Neuronal stem cell (in vitro differentiated cells): ENCODE measurements at regions not wholly inside any gene's neighbourhood (a gene's known extent, or its start where the extent isn't known, plus 50 kb on each side); places are given as distances from the start of the nearest gene placed in this dataset.
A peak's percentile ranks its signal among the peaks of the same experiment; 100 is the strongest.

Experiments
- DNase-seq: peaks from one replicate; pipeline ENCODE4 v3.0.0-alpha.2; 2013; ENCODE audit warnings: low spot score
- H2AFZ ChIP-seq: one replicate; pipeline ENCODE4 v1.6.1; 2013; ENCODE audit warnings: mild to moderate bottlenecking, low read length, inconsistent platforms
- H2AK5ac ChIP-seq: 2 replicates; pipeline ENCODE4 v1.6.1; 2013; ENCODE audit warnings: low read depth, mild to moderate bottlenecking, inconsistent platforms, low read length, moderate library complexity, mixed read lengths
- H2BK120ac ChIP-seq: 2 replicates; pipeline ENCODE4 v1.6.1; 2013; ENCODE audit warnings: low read depth, mild to moderate bottlenecking, inconsistent platforms, low read length, moderate library complexity, mixed read lengths
- H2BK12ac ChIP-seq: one replicate; pipeline ENCODE4 v1.6.1; 2013; ENCODE audit warnings: low read length, inconsistent platforms
- H2BK15ac ChIP-seq: 2 replicates; pipeline ENCODE4 v1.6.1; 2013; ENCODE audit warnings: mild to moderate bottlenecking, low read length, inconsistent platforms, mixed read lengths
- H2BK5ac ChIP-seq: one replicate; pipeline ENCODE4 v1.6.1; 2013; ENCODE audit warnings: inconsistent platforms, mild to moderate bottlenecking, low read length, moderate library complexity
- H3K14ac ChIP-seq: one replicate; pipeline ENCODE4 v1.6.1; 2013; ENCODE audit warnings: low read length, inconsistent platforms
- H3K18ac ChIP-seq: 2 replicates; pipeline ENCODE4 v1.6.1; 2013; ENCODE audit warnings: low read length, inconsistent platforms
- H3K23ac ChIP-seq: 2 replicates; pipeline ENCODE4 v1.6.1; 2013; ENCODE audit warnings: low read depth, mild to moderate bottlenecking, mixed read lengths, low read length, inconsistent platforms; ENCODE audit not compliant: poor library complexity
- H3K27ac ChIP-seq: replicated peaks from 3 replicates; pipeline ENCODE4 v1.5.1; 2013; ENCODE audit warnings: low read length, inconsistent platforms
- H3K27me3 ChIP-seq, 3 experiments: 2 replicates each; pipeline ENCODE4 v1.6.1; 2013; ENCODE audit warnings: low read length in 3 of 3, mild to moderate bottlenecking in 2 of 3, inconsistent platforms in 1 of 3, low read depth in 1 of 3, mixed read lengths in 1 of 3, moderate library complexity in 1 of 3; ENCODE audit not compliant: control insufficient read depth in 3 of 3, insufficient read depth in 3 of 3
- H3K36me3 ChIP-seq, 2 donors: replicated peaks in 1 of 2; 2 replicates each; pipeline ENCODE4 v1.6.1; 2013; ENCODE audit warnings: low read length in 2 of 2; ENCODE audit not compliant: control insufficient read depth in 2 of 2, insufficient read depth in 2 of 2
- H3K4ac ChIP-seq: 2 replicates; pipeline ENCODE4 v1.6.1; 2013; ENCODE audit warnings: inconsistent platforms, mild to moderate bottlenecking, low read length, moderate library complexity
- H3K4me1 ChIP-seq, 2 donors: 1 replicate in 1 of 2; 2 replicates in 1 of 2; pipeline ENCODE4 v1.6.1; 2013; ENCODE audit warnings: low read length in 2 of 2, low read depth in 1 of 2; ENCODE audit not compliant: control insufficient read depth in 2 of 2, insufficient read depth in 1 of 2
- H3K4me2 ChIP-seq: one replicate; pipeline ENCODE4 v1.6.1; 2013; ENCODE audit warnings: mild to moderate bottlenecking, low read length, inconsistent platforms; ENCODE audit not compliant: insufficient read depth, poor library complexity, severe bottlenecking
- H3K4me3 ChIP-seq, 2 donors: 2 replicates each; pipeline ENCODE4 v1.5.1; 2013; ENCODE audit warnings: low read length in 2 of 2, mild to moderate bottlenecking in 2 of 2, inconsistent platforms in 1 of 2, moderate library complexity in 1 of 2
- H3K79me1 ChIP-seq: one replicate; pipeline ENCODE4 v1.6.1; 2013; ENCODE audit warnings: low read depth, mild to moderate bottlenecking, inconsistent platforms, low read length, moderate library complexity
- H3K9ac ChIP-seq: one replicate; pipeline ENCODE4 v1.6.1; 2013; ENCODE audit warnings: mild to moderate bottlenecking, low read depth, low read length, inconsistent platforms; ENCODE audit not compliant: poor library complexity
- H3K9me3 ChIP-seq, 2 donors: replicated peaks in 1 of 2; 2 replicates each; pipeline versions ENCODE3 to v1.6.1; 2013; ENCODE audit warnings: low read length in 2 of 2, mild to moderate bottlenecking in 2 of 2, inconsistent platforms in 1 of 2, low read depth in 1 of 2, mixed read lengths in 1 of 2, moderate library complexity in 1 of 2; ENCODE audit not compliant: control insufficient read depth in 2 of 2, insufficient read depth in 1 of 2
- H4K8ac ChIP-seq: one replicate; pipeline ENCODE4 v1.6.1; 2013; ENCODE audit warnings: low read depth, mild to moderate bottlenecking, inconsistent platforms, low read length, moderate library complexity
- H4K91ac ChIP-seq: one replicate; pipeline ENCODE4 v1.6.1; 2013; ENCODE audit warnings: low read length, low read depth, mild to moderate bottlenecking, inconsistent platforms; ENCODE audit not compliant: poor library complexity
- WGBS, 2 donors: extraction: QIAGEN DNeasy Blood & Tissue Kit; methylation state at CpG; one replicate each; pipeline ENCODE4 v1.1.7; 2013; ENCODE audit warnings: missing lambda C conversion rate in 2 of 2, mixed read lengths in 1 of 2; ENCODE audit not compliant: insufficient read length in 2 of 2, insufficient replicate concordance in 1 of 2; ENCODE audit errors: extremely low coverage in 2 of 2; 5-methylcytosine and 5-hydroxymethylcytosine counted together

GRCh38 chrX:98379134-98379533 is 1495.4 kb downstream of the RPA4 start:
- no peak overlapping the region for H3K9ac ChIP-seq
- H3K79me1 ChIP-seq = no peaks in the 10 kb centered on the region
- no peak overlapping the region for H3K27ac ChIP-seq
- no peaks in the 10 kb centered on the region for H3K27me3 ChIP-seq
- H4K8ac ChIP-seq = no peak overlapping the region
- H2BK12ac ChIP-seq = no peak overlapping the region
- H2AK5ac ChIP-seq = no peak overlapping the region
- no peak overlapping the region for H3K23ac ChIP-seq
- no peak overlapping the region for H3K4ac ChIP-seq
- H2BK120ac ChIP-seq = no peak overlapping the region
- no peak overlapping the region for H3K4me2 ChIP-seq
- no CpG with 5 or more reads among the region's 3 CpGs for WGBS, 2 donors
- H3K4me3 ChIP-seq = no peak overlapping the region
- H3K14ac ChIP-seq = no peak overlapping the region
- no peak overlapping the region for H3K18ac ChIP-seq
- DNase-seq = no peak
- no peaks in the 10 kb centered on the region for H3K4me1 ChIP-seq
- H2AFZ ChIP-seq = no peak overlapping the region
- no peaks in the 10 kb centered on the region for H3K36me3 ChIP-seq
- no peak overlapping the region for H2BK15ac ChIP-seq
- no peak overlapping the region for H2BK5ac ChIP-seq
- no peak overlapping the region for H4K91ac ChIP-seq
- H3K9me3 ChIP-seq = peaks cover 0 to 14% of the 10 kb centered on the region in 2 donors

- WGBS, 2 donors = no CpG with 5 or more reads among the region's 11 CpGs
- no peaks in the 10 kb centered on the region for H3K79me1 ChIP-seq
- H3K9ac ChIP-seq = no peak overlapping the region
- no peak overlapping the region for H3K4me3 ChIP-seq
- H3K27me3 ChIP-seq = no peaks in the 10 kb centered on the region
- no peak for DNase-seq
- H2AFZ ChIP-seq = no peak overlapping the region
- H4K8ac ChIP-seq = no peak overlapping the region
- H3K23ac ChIP-seq = no peak overlapping the region
- H2BK120ac ChIP-seq = no peak overlapping the region
- H3K4me1 ChIP-seq = no peaks in the 10 kb centered on the region
- H2BK12ac ChIP-seq = no peak overlapping the region
- no peak overlapping the region for H3K18ac ChIP-seq
- H3K36me3 ChIP-seq = no peaks in the 10 kb centered on the region
- no peak overlapping the region for H3K4me2 ChIP-seq
- peaks cover 0 to 14% of the 10 kb centered on the region in 2 donors for H3K9me3 ChIP-seq
- no peak overlapping the region for H2AK5ac ChIP-seq
- no peak overlapping the region for H3K4ac ChIP-seq
- H3K27ac ChIP-seq = no peak overlapping the region
- H2BK5ac ChIP-seq = no peak overlapping the region
- H3K14ac ChIP-seq = no peak overlapping the region
- no peak overlapping the region for H2BK15ac ChIP-seq
- H4K91ac ChIP-seq = no peak overlapping the region
These were observed 1496.4 kb downstream of the RPA4 start for GRCh38 chrX:98380106-98380505.

GRCh38 chrX:98380556-98380955 is 1496.8 kb downstream of the RPA4 start:
- Histone ChIP-seq H3K27me3 (no peaks in the 10 kb centered on the region), H3K36me3 (no peaks in the 10 kb centered on the region)

GRCh38 chrX:98398542-98398941 is 1514.8 kb downstream of the RPA4 start:
- Histone ChIP-seq H3K14ac (no peak overlapping the region), H2BK120ac (no peak overlapping the region), H3K9me3 (no peaks in the 10 kb centered on the region), H2AFZ (peak overlapping the region; percentile 40), H3K79me1 (no peaks in the 10 kb centered on the region), H3K27ac (no peak overlapping the region), H2BK12ac (no peak overlapping the region), H3K36me3 (no peaks in the 10 kb centered on the region), H2AK5ac (no peak overlapping the region), H3K4me3 (no peak overlapping the region), H3K4me2 (no peak overlapping the region), H4K8ac (no peak overlapping the region), H3K4ac (no peak overlapping the region), H4K91ac (no peak overlapping the region), H2BK5ac (no peak overlapping the region), H3K23ac (no peak overlapping the region), H3K9ac (no peak overlapping the region), H3K18ac (no peak overlapping the region), H2BK15ac (no peak overlapping the region), H3K4me1 (no peaks in the 10 kb centered on the region), H3K27me3 (no peaks in the 10 kb centered on the region)
- no peak for DNase-seq
- no CpG with 5 or more reads among the region's 1 CpG for WGBS, 2 donors

More at GRCh38 chrX:98380556-98380955, 1496.8 kb downstream of the RPA4 start:
- no peak overlapping the region for H2AFZ ChIP-seq
- DNase-seq = no peak
- H2BK15ac ChIP-seq = no peak overlapping the region
- H3K79me1 ChIP-seq = no peaks in the 10 kb centered on the region
- H2BK12ac ChIP-seq = no peak overlapping the region
- no peak overlapping the region for H4K8ac ChIP-seq
- H3K4ac ChIP-seq = no peak overlapping the region
- no peak overlapping the region for H2BK120ac ChIP-seq
- no peak overlapping the region for H2BK5ac ChIP-seq
- H3K14ac ChIP-seq = no peak overlapping the region
- no peak overlapping the region for H3K4me3 ChIP-seq
- H3K18ac ChIP-seq = no peak overlapping the region
- H3K27ac ChIP-seq = no peak overlapping the region
- H3K9ac ChIP-seq = no peak overlapping the region
- no peak overlapping the region for H3K23ac ChIP-seq
- no CpG with 5 or more reads among the region's 10 CpGs for WGBS, 2 donors
- H3K9me3 ChIP-seq = peaks cover 0 to 14% of the 10 kb centered on the region in 2 donors
- H2AK5ac ChIP-seq = no peak overlapping the region
- H4K91ac ChIP-seq = no peak overlapping the region
- H3K4me1 ChIP-seq = no peaks in the 10 kb centered on the region
- H3K4me2 ChIP-seq = peak overlapping the region; percentile 33
